ENCODE measurements at regions not wholly inside any gene's neighbourhood (a gene's known extent, or its start where the extent isn't known, plus 50 kb on each side); places are given as distances from the start of the nearest gene placed in this dataset.

- H3K9me3 Mint-ChIP-seq = peaks cover 37% of the 10 kb centered on the region in 2 experiments
- Histone ChIP-seq H3K4me1 (ENCODE audit: insufficient read depth, low read length) (no peaks in the 10 kb centered on the region), H4K20me1 (ENCODE audit: control insufficient read depth, insufficient read depth, insufficient read length) (no peaks in the 10 kb centered on the region), H3K79me1 (ENCODE audit: insufficient read depth, low read depth, low read length, poor library complexity, severe bottlenecking) (no peaks in the 10 kb centered on the region), H3K9ac (ENCODE audit: extremely low read depth, insufficient read length, low read length) (no peak overlapping the region), H2AFZ (ENCODE audit: low read length) (no peak overlapping the region), H3K79me2 (ENCODE audit: insufficient read depth, low read length) (no peaks in the 10 kb centered on the region), H3K27ac (ENCODE audit: insufficient read length, low read depth, low read length) (no peak overlapping the region), H4K8ac (replicated peaks; ENCODE audit: insufficient read length, low read depth, low read length) (no peak overlapping the region), H3K23me2 (ENCODE audit: insufficient read length, low read depth, low read length, poor library complexity, severe bottlenecking) (no peaks in the 10 kb centered on the region), H3K9me3 (ENCODE audit: control insufficient read depth, low read depth, low read length) (peaks cover 16% of the 10 kb centered on the region), H3K56ac (ENCODE audit: insufficient read length, low read depth, low read length) (no peak overlapping the region), H4K91ac (ENCODE audit: insufficient read length, low read depth, low read length) (no peak overlapping the region), H3K23ac (ENCODE audit: insufficient read length, low read depth, low read length) (no peak overlapping the region), H2BK12ac (ENCODE audit: insufficient read length, low read depth, low read length) (no peak overlapping the region), H2BK120ac (ENCODE audit: low read depth, low read length, poor library complexity, severe bottlenecking) (no peak overlapping the region), H3K18ac (ENCODE audit: insufficient read length, low read depth, low read length) (no peak overlapping the region), H3K14ac (ENCODE audit: insufficient read depth, low read length) (no peak overlapping the region), H2AK5ac (ENCODE audit: insufficient read length, low read length) (no peak overlapping the region), H2BK20ac (ENCODE audit: low read depth, low read length, poor library complexity, severe bottlenecking) (no peak overlapping the region), H3K4me2 (ENCODE audit: insufficient read depth, insufficient read length, low read length) (no peak overlapping the region), H3K27me3 (ENCODE audit: insufficient read depth, low read length) (no peaks in the 10 kb centered on the region), H2BK5ac (ENCODE audit: insufficient read length, low read length) (no peak overlapping the region), H3T11ph (ENCODE audit: low read length) (no peak overlapping the region), H4K5ac (ENCODE audit: insufficient read length, low read depth, low read length) (no peak overlapping the region), H2BK15ac (ENCODE audit: low read depth, low read length) (no peak overlapping the region), H3K4ac (ENCODE audit: low read depth, low read length) (no peak overlapping the region)
- no CpG with 5 or more reads among the region's 1 CpG for WGBS (ENCODE audit: extremely low coverage, insufficient read length, low lambda C conversion rate)
- H3K27ac Mint-ChIP-seq = no peak overlapping the region
- no peak for TF ChIP-seq CTCF (conservative IDR thresholded peaks at IDR 0.05)
- no peak overlapping the region for H3K4me3 Mint-ChIP-seq
- peaks cover 11 to 24% (median 22%) of the 10 kb centered on the region in 3 experiments for H3K36me3 Mint-ChIP-seq (ENCODE audit: insufficient read depth in 1 of 3, low read depth in 3 of 3)
- no peaks in the 10 kb centered on the region for H3K4me1 Mint-ChIP-seq
- no peak for DNase-seq
- H3K27me3 Mint-ChIP-seq (ENCODE audit: low read depth) = no peaks in the 10 kb centered on the region; the same call in 1 of the 2 replicates
These were observed 450.6 kb downstream of the LMO7 start for GRCh38 chr13:76086729-76087128.
